ENCODE measurements at regions not wholly inside any gene's neighbourhood (a gene's known extent, or its start where the extent isn't known, plus 50 kb on each side); places are given as distances from the start of the nearest gene placed in this dataset.

- DNase-seq (ENCODE audit: low spot score), result peak; percentile 30
These were observed 155.3 kb upstream of the KLF4 start for GRCh38 chr9:107644733-107645463.

GRCh38 chr9:107639426-107639825 is 149.9 kb upstream of the KLF4 start:
- no peak for DNase-seq (ENCODE audit: low spot score)

GRCh38 chr9:107638521-107639310 is 149.1 kb upstream of the KLF4 start:
- no peak for DNase-seq (ENCODE audit: low spot score)

GRCh38 chr9:107637421-107638420 is 148.2 kb upstream of the KLF4 start:
- DNase-seq (ENCODE audit: low spot score), result peak; percentile 92

GRCh38 chr9:107636571-107637381 is 147.2 kb upstream of the KLF4 start:
- DNase-seq (ENCODE audit: low spot score), result no peak

- no peak for DNase-seq (ENCODE audit: low spot score)
These were observed 146.2 kb upstream of the KLF4 start for GRCh38 chr9:107635803-107636174.

- no peak for DNase-seq (ENCODE audit: low spot score)
These were observed 145.7 kb upstream of the KLF4 start for GRCh38 chr9:107635101-107635802.

- no peak for DNase-seq (ENCODE audit: low spot score)
These were observed 143.8 kb upstream of the KLF4 start for GRCh38 chr9:107633406-107633805.

- no peak for DNase-seq (ENCODE audit: low spot score)
These were observed 143.1 kb upstream of the KLF4 start for GRCh38 chr9:107632661-107633060.

- DNase-seq (ENCODE audit: low spot score), result no peak
These were observed 142.6 kb upstream of the KLF4 start for GRCh38 chr9:107632216-107632615.

GRCh38 chr9:107631788-107632187 is 142.2 kb upstream of the KLF4 start:
- no peak for DNase-seq (ENCODE audit: low spot score)

- no peak for DNase-seq (ENCODE audit: low spot score)
These were observed 140.6 kb upstream of the KLF4 start for GRCh38 chr9:107630156-107630555.

GRCh38 chr9:107628444-107628843 is 138.9 kb upstream of the KLF4 start:
- DNase-seq (ENCODE audit: low spot score), result no peak

GRCh38 chr9:107627781-107628180 is 138.2 kb upstream of the KLF4 start:
- DNase-seq (ENCODE audit: low spot score), result no peak

- DNase-seq (ENCODE audit: low spot score), result no peak
These were observed 136.5 kb upstream of the KLF4 start for GRCh38 chr9:107626118-107626517.

- DNase-seq (ENCODE audit: low spot score), result no peak
These were observed 135.9 kb upstream of the KLF4 start for GRCh38 chr9:107625383-107625984.

- DNase-seq (ENCODE audit: low spot score), result no peak
These were observed 134.8 kb upstream of the KLF4 start for GRCh38 chr9:107624234-107624948.

- no peak for DNase-seq (ENCODE audit: low spot score)
These were observed 131.9 kb upstream of the KLF4 start for GRCh38 chr9:107621436-107621835.

- peak; percentile 13 for DNase-seq (ENCODE audit: low spot score)
These were observed 131.2 kb upstream of the KLF4 start for GRCh38 chr9:107620801-107621200.

- DNase-seq (ENCODE audit: low spot score), result no peak
These were observed 130.7 kb upstream of the KLF4 start for GRCh38 chr9:107620236-107620635.

All from kidney capillary endothelial cell (primary cell).